Stimulated activated CD4-positive, alpha-beta T cell treated with anti-CD3 and anti-CD28 coated beads, TNF-alpha, amount 100 ng/mL, for 24 hours (primary cell): ENCODE measurements at regions not wholly inside any gene's neighbourhood (a gene's known extent, or its start where the extent isn't known, plus 50 kb on each side); places are given as distances from the start of the nearest gene placed in this dataset.

Experiments
- DNase-seq, 3 experiments: peaks; one replicate each; pipeline ENCODE4 v3.0.0-alpha.2; 2020; ENCODE audit warnings: low read depth in 3 of 3

- DNase-seq = no peak
These were observed 64.6 kb upstream of the PIM1 start for GRCh38 chr6:37105148-37106050.

- DNase-seq = no peak
These were observed 63.9 kb upstream of the PIM1 start for GRCh38 chr6:37106051-37106363.

- no peak for DNase-seq
These were observed 63.4 kb upstream of the PIM1 start for GRCh38 chr6:37106554-37106953.

DNA sequence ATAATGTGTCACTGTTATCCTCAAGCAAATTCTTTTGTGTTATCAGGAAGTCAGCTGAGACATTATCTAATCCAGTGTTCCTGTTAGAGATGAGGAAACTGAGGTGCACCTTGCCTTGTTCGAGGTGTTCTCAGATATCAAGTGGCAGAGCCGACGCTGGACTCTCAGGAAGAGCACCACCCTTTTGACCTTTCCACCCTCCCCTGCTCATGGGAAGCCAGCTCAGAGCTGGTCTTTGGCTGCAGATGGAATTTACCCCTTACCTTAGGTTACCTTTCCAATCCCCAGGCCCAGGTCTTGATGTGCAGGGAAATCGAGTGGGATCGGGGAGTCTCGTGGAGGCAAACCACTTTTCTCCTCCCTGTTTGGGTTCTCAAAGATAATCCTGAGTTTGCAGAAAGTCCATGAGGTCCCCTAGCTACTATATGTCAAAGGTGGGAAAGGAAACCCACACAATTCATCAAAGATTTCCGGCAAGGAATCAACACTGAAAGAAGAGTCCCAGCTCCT, 62.9 kb upstream of the PIM1 start:
- no peak for DNase-seq

GRCh38 chr6:37109714-37110499, 60.0 kb upstream of the PIM1 start:
- DNase-seq = no peak

- DNase-seq = no peak
These were observed 59.2 kb upstream of the PIM1 start for GRCh38 chr6:37110500-37111461.

DNA sequence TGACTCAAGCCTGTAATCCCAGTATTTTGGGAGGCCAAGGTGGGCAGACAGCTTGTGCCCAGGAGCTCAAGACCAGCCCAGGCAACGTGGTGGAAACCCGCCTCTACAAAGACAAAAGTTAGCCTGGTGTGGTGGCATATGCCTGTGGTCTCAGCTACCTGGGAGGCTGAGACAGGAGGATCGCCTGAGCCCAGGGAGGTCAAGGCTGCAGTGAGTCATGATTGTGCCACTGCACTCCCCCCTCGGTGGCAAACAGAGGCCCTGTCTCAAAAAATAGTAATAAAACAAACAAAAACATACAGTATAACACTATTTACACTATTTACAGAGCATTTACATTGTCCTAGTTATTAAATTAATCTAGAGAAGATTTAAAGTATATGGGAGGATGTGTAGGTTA, 56.0 kb upstream of the PIM1 start:
- DNase-seq = no peak

GRCh38 chr6:37114612-37115011, 55.3 kb upstream of the PIM1 start:
- DNase-seq = no peak

- no peak for DNase-seq
These were observed 54.6 kb upstream of the PIM1 start for GRCh38 chr6:37115236-37115895.

- no peak for DNase-seq
These were observed 53.6 kb upstream of the PIM1 start for GRCh38 chr6:37116326-37116725.

DNA sequence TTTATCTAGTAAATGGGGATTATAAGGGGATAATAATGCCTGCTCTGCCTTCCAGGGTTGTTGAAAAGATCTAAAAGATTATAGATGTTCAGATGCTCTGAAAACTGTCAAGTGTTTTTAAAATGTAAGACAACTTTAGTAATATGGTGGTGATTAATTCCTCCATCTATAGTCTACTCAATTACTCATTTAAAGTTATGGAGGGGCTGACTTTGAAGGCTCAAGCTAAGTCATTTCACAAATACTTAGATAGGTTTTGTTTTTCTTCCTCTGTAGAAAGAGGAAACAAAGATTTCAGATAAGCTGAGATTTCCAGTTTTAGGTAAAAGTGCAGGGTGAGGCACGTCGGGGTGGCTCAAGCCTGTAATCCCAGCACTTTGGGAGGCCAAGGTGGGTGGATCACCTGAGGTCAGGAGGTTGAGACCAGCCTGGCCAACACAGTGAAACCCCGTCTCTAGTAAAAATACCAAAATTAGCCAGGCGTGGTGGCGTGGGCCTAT, 50.5 kb upstream of the PIM1 start:
- DNase-seq = no peak
